B cell (primary cell): ENCODE measurements at regions not wholly inside any gene's neighbourhood (a gene's known extent, or its start where the extent isn't known, plus 50 kb on each side); places are given as distances from the start of the nearest gene placed in this dataset.

ENCODE experiments used
- ATAC-seq: fragments of 200-7000 bp; cut with Tn5 transposase; one replicate; pipeline ENCODE4 v1.10.0; 2021; ENCODE audit warnings: low read depth, mild to moderate bottlenecking, moderate number of reproducible peaks, moderate library complexity
- CTCF ChIA-PET: fragments of 350-600 bp; sonication (Branson Sonifier 250); formaldehyde crosslinking; loops from one replicate; lab custom pipeline; 2021; ENCODE audit warnings: antibody characterized with exemption, inconsistent platforms; lab: Charles Lee
- POLR2A ChIA-PET: fragments of 350-600 bp; sonication (Branson Sonifier 250); formaldehyde crosslinking; loops from one replicate; lab custom pipeline; 2021; ENCODE audit warnings: antibody characterized with exemption; lab: Charles Lee
- DNase-seq: peaks from one replicate; pipeline ENCODE4 v3.0.0; 2013
- H2AFZ ChIP-seq: 2 replicates; pipeline ENCODE4 v1.6.1; 2012; ENCODE audit warnings: mild to moderate bottlenecking, low read depth, low read length; ENCODE audit not compliant: insufficient read depth, poor library complexity, severe bottlenecking
- H3K27ac ChIP-seq, 2 donors: 1 replicate in 1 of 2; 2 replicates in 1 of 2; pipeline ENCODE4 v1.5.1; 2012 to 2013; ENCODE audit warnings: low read length in 2 of 2, mild to moderate bottlenecking in 2 of 2, moderate library complexity in 1 of 2
- H3K27me3 ChIP-seq, 4 experiments: fragments of 200-600 bp in 1 of 4; sonication (generic) in 1 of 4; replicated peaks in 1 of 4; 1 replicate in 2 of 4; 2 replicates in 2 of 4; pipeline versions ENCODE4 v1.6.1 to v1.7.0; 2013 to 2016; ENCODE audit warnings: low read length in 3 of 4, mild to moderate bottlenecking in 2 of 4, mixed read lengths in 1 of 4, moderate library complexity in 1 of 4; ENCODE audit not compliant: insufficient read depth in 4 of 4, control insufficient read depth in 3 of 4; ENCODE audit errors: control extremely low read depth in 1 of 4
- H3K36me3 ChIP-seq, 2 experiments: replicated peaks in 1 of 2; 1 replicate in 1 of 2; 2 replicates in 1 of 2; pipeline versions ENCODE4 v1.6.1 to v1.7.1; 2013; ENCODE audit warnings: low read length in 1 of 2; ENCODE audit not compliant: insufficient read depth in 2 of 2, control insufficient read depth in 1 of 2; ENCODE audit errors: control extremely low read depth in 1 of 2, extremely low read depth in 1 of 2
- H3K4me1 ChIP-seq, 2 donors: fragments of 200-600 bp in 1 of 2; sonication (generic) in 1 of 2; 1 replicate in 1 of 2; 2 replicates in 1 of 2; pipeline versions ENCODE4 v1.5.1 to v1.6.1; 2013 to 2017; ENCODE audit warnings: low read length in 2 of 2; ENCODE audit not compliant: control insufficient read depth in 2 of 2, insufficient read depth in 2 of 2
- H3K4me2 ChIP-seq: replicated peaks from 2 replicates; pipeline ENCODE3; 2012; ENCODE audit warnings: mild to moderate bottlenecking, low read depth, low read length; ENCODE audit not compliant: poor library complexity, severe bottlenecking
- H3K4me3 ChIP-seq, 5 experiments: fragments of 200-600 bp in 1 of 5; sonication (generic) in 1 of 5; 1 replicate in 3 of 5; 2 replicates in 2 of 5; pipeline versions ENCODE4 v1.5.1 to v1.7.0; 2011 to 2016; ENCODE audit warnings: low read length in 4 of 5, mild to moderate bottlenecking in 4 of 5, low read depth in 2 of 5, control low read depth in 1 of 5, moderate library complexity in 1 of 5; ENCODE audit not compliant: insufficient read depth in 1 of 5; ENCODE audit errors: control extremely low read depth in 1 of 5, extremely low read depth in 1 of 5
- H3K79me2 ChIP-seq: fragments of 200-600 bp; sonication (generic); one replicate; pipeline ENCODE4 v1.6.0; 2016; ENCODE audit warnings: low read length; ENCODE audit not compliant: control insufficient read depth, insufficient read depth
- H3K9ac ChIP-seq: fragments of 200-600 bp; sonication (generic); 2 replicates; pipeline ENCODE4 v1.6.1; 2017; ENCODE audit warnings: mild to moderate bottlenecking, low read length, moderate library complexity
- H3K9me3 ChIP-seq, 3 donors: one replicate each; pipeline versions ENCODE4 v1.6.1 to v1.7.1; 2013; ENCODE audit warnings: low read length in 2 of 3; ENCODE audit not compliant: control insufficient read depth in 2 of 3, insufficient read depth in 1 of 3; ENCODE audit errors: control extremely low read depth in 1 of 3
- H4K20me1 ChIP-seq: 2 replicates; pipeline ENCODE4 v1.6.0; 2012; ENCODE audit warnings: mild to moderate bottlenecking, low read length; ENCODE audit not compliant: insufficient read depth, control insufficient read depth, poor library complexity, severe bottlenecking
- H3K27ac Mint-ChIP-seq: one replicate; pipeline ENCODE4 v1.8.0; 2021; ENCODE audit warnings: mixed read lengths
- H3K27me3 Mint-ChIP-seq: one replicate; pipeline ENCODE4 v1.8.0; 2021; ENCODE audit warnings: mixed read lengths
- H3K4me1 Mint-ChIP-seq: one replicate; pipeline ENCODE4 v1.8.0; 2021; ENCODE audit warnings: mixed read lengths
- H3K4me3 Mint-ChIP-seq: one replicate; pipeline ENCODE4 v1.8.0; 2021; ENCODE audit warnings: mixed read lengths
- H3K9me3 Mint-ChIP-seq: one replicate; pipeline ENCODE4 v1.8.0; 2022; ENCODE audit warnings: mixed read lengths; ENCODE audit not compliant: insufficient read depth
- EZH2 ChIP-seq: IDR thresholded peaks from 2 replicates; pipeline ENCODE4 v1.6.1; 2012; ENCODE audit warnings: borderline replicate concordance, low read depth, mild to moderate bottlenecking, moderate library complexity, low read length; ENCODE audit not compliant: insufficient read depth, poor library complexity, severe bottlenecking
- WGBS: methylation state at CpG from one replicate; pipeline ENCODE4 v1.1.5; 2013; ENCODE audit warnings: missing lambda C conversion rate; ENCODE audit not compliant: insufficient coverage; 5-methylcytosine and 5-hydroxymethylcytosine counted together
- intact Hi-C: fragments of 100-400 bp; cut with micrococcal nuclease; formaldehyde crosslinking; loops from one replicate; pipeline ENCODE4 v1.10.0; 2022
- TF ChIP-seq, protein P1 (sequence below): fragments of 200-600 bp; IDR thresholded peaks from one replicate; pipeline ENCODE4 v1.8.0; 2022; ENCODE audit warnings: antibody characterized with exemption, mild to moderate bottlenecking

GRCh38 chr2:19272941-19273470, 85.4 kb downstream of the OSR1 start:
- Histone ChIP-seq H3K27me3 (no peaks in the 10 kb centered on the region), H3K79me2 (no peaks in the 10 kb centered on the region), H3K9ac (no peak overlapping the region), H4K20me1 (no peaks in the 10 kb centered on the region), H3K36me3 (no peaks in the 10 kb centered on the region), H3K4me2 (no peak overlapping the region), H2AFZ (no peak overlapping the region), H3K4me1 (no peaks in the 10 kb centered on the region), H3K27ac (no peak overlapping the region), H3K4me3 (no peak overlapping the region), H3K9me3 (no peaks in the 10 kb centered on the region)
- TF ChIP-seq EZH2 = no peak
- TF ChIP-seq, protein P1, sequence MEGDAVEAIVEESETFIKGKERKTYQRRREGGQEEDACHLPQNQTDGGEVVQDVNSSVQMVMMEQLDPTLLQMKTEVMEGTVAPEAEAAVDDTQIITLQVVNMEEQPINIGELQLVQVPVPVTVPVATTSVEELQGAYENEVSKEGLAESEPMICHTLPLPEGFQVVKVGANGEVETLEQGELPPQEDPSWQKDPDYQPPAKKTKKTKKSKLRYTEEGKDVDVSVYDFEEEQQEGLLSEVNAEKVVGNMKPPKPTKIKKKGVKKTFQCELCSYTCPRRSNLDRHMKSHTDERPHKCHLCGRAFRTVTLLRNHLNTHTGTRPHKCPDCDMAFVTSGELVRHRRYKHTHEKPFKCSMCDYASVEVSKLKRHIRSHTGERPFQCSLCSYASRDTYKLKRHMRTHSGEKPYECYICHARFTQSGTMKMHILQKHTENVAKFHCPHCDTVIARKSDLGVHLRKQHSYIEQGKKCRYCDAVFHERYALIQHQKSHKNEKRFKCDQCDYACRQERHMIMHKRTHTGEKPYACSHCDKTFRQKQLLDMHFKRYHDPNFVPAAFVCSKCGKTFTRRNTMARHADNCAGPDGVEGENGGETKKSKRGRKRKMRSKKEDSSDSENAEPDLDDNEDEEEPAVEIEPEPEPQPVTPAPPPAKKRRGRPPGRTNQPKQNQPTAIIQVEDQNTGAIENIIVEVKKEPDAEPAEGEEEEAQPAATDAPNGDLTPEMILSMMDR = no peak
- no peak for ATAC-seq
- WGBS = no CpG with 5 or more reads among the region's 1 CpG
- no peak for DNase-seq
- no peak overlapping the region for H3K27ac Mint-ChIP-seq
- POLR2A ChIA-PET = no interaction called here
- no peaks in the 10 kb centered on the region for H3K27me3 Mint-ChIP-seq
- intact Hi-C loops = no loop called here
- H3K4me3 Mint-ChIP-seq = no peak overlapping the region
- no peaks in the 10 kb centered on the region for H3K9me3 Mint-ChIP-seq
- no peaks in the 10 kb centered on the region for H3K4me1 Mint-ChIP-seq
- CTCF ChIA-PET = no interaction called here

DNA sequence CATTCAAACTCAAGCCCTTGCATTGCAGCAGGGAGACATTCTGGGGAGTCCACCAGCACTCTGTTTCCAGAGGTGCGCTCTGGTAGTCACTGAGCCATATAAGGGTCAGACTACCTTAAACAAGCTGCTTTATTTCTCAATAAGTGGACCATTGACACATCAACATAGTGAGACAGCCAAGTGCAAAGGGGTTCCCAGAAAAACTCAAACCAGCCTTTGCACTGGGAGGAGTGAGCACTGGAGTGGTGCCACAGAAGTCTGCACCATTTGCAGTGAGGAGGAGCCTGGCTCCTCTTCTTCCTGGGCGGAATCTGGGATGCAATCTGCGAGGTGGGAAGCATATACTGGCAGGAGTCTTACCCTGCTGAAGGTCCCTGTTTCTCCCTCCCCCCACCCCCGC, 86.4 kb downstream of the OSR1 start:
- ChIA-PET CTCF (no interaction called here), POLR2A (no interaction called here)
- no peak for ATAC-seq
- TF ChIP-seq, protein P1 = no peak
- TF ChIP-seq EZH2 = no peak
- Histone ChIP-seq H3K9ac (no peak overlapping the region), H4K20me1 (no peaks in the 10 kb centered on the region), H2AFZ (no peak overlapping the region), H3K4me3 (no peak overlapping the region), H3K4me2 (no peak overlapping the region), H3K9me3 (no peaks in the 10 kb centered on the region), H3K4me1 (no peaks in the 10 kb centered on the region), H3K79me2 (no peaks in the 10 kb centered on the region), H3K27me3 (no peaks in the 10 kb centered on the region), H3K36me3 (no peaks in the 10 kb centered on the region), H3K27ac (no peak overlapping the region)
- H3K4me1 Mint-ChIP-seq = no peaks in the 10 kb centered on the region
- no peak for DNase-seq
- no peak overlapping the region for H3K27ac Mint-ChIP-seq
- H3K4me3 Mint-ChIP-seq = no peak overlapping the region
- H3K9me3 Mint-ChIP-seq = no peaks in the 10 kb centered on the region
- no peaks in the 10 kb centered on the region for H3K27me3 Mint-ChIP-seq
- 82% methylated on average over 1 of the region's 4 CpGs for WGBS
- intact Hi-C loops = no loop called here
